ENCODE measurements at regions not wholly inside any gene's neighbourhood (a gene's known extent, or its start where the extent isn't known, plus 50 kb on each side); places are given as distances from the start of the nearest gene placed in this dataset.
A peak's percentile ranks its signal among the peaks of the same experiment; 100 is the strongest.

GRCh38 chr2:75808793-75809535 lies 98.2 kb upstream of the GCFC2 start:
- DNase-seq (ENCODE audit: low read depth) = no peak

- no peak for DNase-seq (ENCODE audit: low read depth)
Observed at GRCh38 chr2:75807992-75808391, 97.3 kb upstream of the GCFC2 start.

- no peak for DNase-seq (ENCODE audit: low read depth)
Observed at GRCh38 chr2:75801234-75801982, 90.7 kb upstream of the GCFC2 start.

- DNase-seq (ENCODE audit: low read depth) = no peak
Observed at GRCh38 chr2:75800456-75800855, 89.7 kb upstream of the GCFC2 start.

GRCh38 chr2:75799859-75800258 lies 89.1 kb upstream of the GCFC2 start:
- no peak for DNase-seq (ENCODE audit: low read depth)

- DNase-seq (ENCODE audit: low read depth) = no peak
Observed at GRCh38 chr2:75798569-75798968, 87.9 kb upstream of the GCFC2 start.

GRCh38 chr2:75792996-75793395 lies 82.3 kb upstream of the GCFC2 start:
- no peak for DNase-seq (ENCODE audit: low read depth)

GRCh38 chr2:75792146-75792545 lies 81.4 kb upstream of the GCFC2 start:
- no peak for DNase-seq (ENCODE audit: low read depth)

- no peak for DNase-seq (ENCODE audit: low read depth)
Observed at GRCh38 chr2:75790814-75791467, 80.2 kb upstream of the GCFC2 start.

- no peak for DNase-seq (ENCODE audit: low read depth)
Observed at GRCh38 chr2:75790121-75790813, 79.6 kb upstream of the GCFC2 start.

GRCh38 chr2:75788902-75789301 lies 78.2 kb upstream of the GCFC2 start:
- peak; percentile 26 for DNase-seq (ENCODE audit: low read depth)

GRCh38 chr2:75788154-75788553 lies 77.4 kb upstream of the GCFC2 start:
- DNase-seq (ENCODE audit: low read depth) = no peak

GRCh38 chr2:75787532-75788132 lies 76.9 kb upstream of the GCFC2 start:
- DNase-seq (ENCODE audit: low read depth) = peak; percentile 27

- no peak for DNase-seq (ENCODE audit: low read depth)
Observed at GRCh38 chr2:75775311-75775823, 64.7 kb upstream of the GCFC2 start.

- no peak for DNase-seq (ENCODE audit: low read depth)
Observed at GRCh38 chr2:75772908-75773630, 62.4 kb upstream of the GCFC2 start.

- DNase-seq (ENCODE audit: low read depth) = no peak
Observed at GRCh38 chr2:75765798-75766197, 55.1 kb upstream of the GCFC2 start.

GRCh38 chr2:75764611-75765010 lies 53.9 kb upstream of the GCFC2 start:
- DNase-seq (ENCODE audit: low read depth) = no peak
